ENCODE measurements at regions not wholly inside any gene's neighbourhood (a gene's known extent, or its start where the extent isn't known, plus 50 kb on each side); places are given as distances from the start of the nearest gene placed in this dataset.

DNA sequence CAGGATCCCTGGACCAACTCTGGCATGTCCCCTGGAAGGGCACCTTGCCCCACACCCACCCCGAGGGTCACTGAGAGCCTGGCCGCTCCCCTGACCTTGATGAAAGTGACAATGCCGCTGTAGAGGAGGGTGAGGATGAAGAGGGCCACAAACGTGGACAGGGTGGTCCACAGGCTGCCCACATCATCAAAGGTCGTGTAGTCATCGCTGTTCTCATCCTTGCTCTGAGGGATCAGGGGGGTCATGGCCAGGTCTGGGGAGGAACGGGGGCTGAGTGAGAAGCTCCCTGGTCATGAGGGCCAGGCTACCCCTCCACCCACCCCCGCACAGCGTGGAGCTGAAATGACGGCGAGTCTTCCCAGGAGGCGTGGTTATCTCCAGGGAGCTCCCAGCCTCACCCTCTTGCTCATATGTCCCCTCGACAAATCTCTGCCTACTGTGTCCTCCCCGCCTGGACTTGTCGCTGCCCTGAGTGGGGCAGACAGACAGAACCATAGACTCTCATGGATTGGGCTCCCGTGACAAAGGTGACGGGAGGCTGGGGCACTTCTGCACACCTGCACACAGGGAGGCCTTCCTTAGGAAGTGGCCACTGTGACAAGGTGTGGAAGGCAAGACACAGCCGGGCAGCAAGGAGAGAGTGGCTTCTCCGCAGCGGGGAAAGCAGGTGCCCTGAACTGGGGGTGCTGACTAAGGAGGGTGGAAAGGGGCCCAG lies 311.1 kb downstream of the TMEM121 start:
- peak; percentile 6 for DNase-seq (ENCODE audit: low spot score)
- no peaks in the 10 kb centered on the region for H3K36me3 Mint-ChIP-seq (ENCODE audit: low read depth)
- no peak overlapping the region for H3K4me3 Mint-ChIP-seq (ENCODE audit: low read depth)
- H3K27me3 Mint-ChIP-seq (ENCODE audit: low read depth), result peaks cover 9% of the 10 kb centered on the region
- intact Hi-C loops (cut with micrococcal nuclease), result no loop called here
- H3K9me3 Mint-ChIP-seq, result no peaks in the 10 kb centered on the region
- no peaks in the 10 kb centered on the region for H3K4me1 Mint-ChIP-seq (ENCODE audit: low read depth)
- H3K27ac Mint-ChIP-seq, result no peak overlapping the region

GRCh38 chr14:105838107-105838506 lies 311.7 kb downstream of the TMEM121 start:
- Mint-ChIP-seq H3K4me1 (ENCODE audit: low read depth) (no peaks in the 10 kb centered on the region), H3K27ac (no peak overlapping the region)
- intact Hi-C loops (cut with micrococcal nuclease), result no loop called here

DNA sequence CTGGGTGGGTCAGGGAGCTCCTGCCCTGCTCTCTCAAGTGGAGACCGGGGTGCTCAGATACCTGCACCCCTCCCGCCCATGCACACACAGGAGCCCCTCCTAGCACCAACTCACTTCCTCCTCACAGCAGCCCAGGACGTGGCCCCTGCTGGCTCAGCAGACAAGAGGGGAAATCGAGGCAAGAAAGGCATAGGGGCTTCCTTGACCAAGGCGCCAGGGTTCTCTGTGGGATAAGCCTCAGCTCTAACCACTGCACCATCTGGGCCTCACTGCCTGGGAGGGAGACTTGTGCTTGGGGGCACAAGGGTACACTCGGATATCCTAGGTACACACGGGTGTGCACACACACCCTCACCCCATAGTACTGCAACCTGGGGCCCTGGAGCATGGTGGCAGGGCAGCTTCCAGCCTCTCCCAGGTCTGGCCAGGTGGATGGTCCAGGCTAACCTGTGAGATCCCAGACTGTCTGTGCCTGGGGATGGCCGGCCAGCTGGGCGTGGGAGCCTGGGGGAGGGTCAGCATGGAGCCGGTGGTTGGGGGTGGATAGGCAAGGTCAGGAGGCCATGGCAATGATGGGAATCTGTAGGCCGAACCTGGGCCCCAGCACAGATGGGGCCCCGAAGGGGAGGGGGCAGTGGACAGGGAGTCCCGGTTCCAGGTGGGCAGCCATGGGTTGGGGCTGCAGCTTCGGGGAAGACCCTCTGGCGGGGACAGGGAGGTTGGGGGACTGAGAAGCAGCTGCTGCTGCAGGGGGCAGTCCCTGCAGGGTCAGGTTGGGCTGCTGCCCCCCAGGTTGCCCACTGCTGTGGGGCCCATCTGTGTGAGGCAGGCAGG lies 312.4 kb downstream of the TMEM121 start:
- peak; percentile 6 for DNase-seq (ENCODE audit: low spot score)
- peaks cover 7% of the 10 kb centered on the region for H3K27me3 Mint-ChIP-seq (ENCODE audit: low read depth)
- no peaks in the 10 kb centered on the region for H3K4me1 Mint-ChIP-seq (ENCODE audit: low read depth)
- no peaks in the 10 kb centered on the region for H3K9me3 Mint-ChIP-seq
- no peak overlapping the region for H3K4me3 Mint-ChIP-seq (ENCODE audit: low read depth)
- intact Hi-C loops (cut with micrococcal nuclease), result no loop called here
- no peaks in the 10 kb centered on the region for H3K36me3 Mint-ChIP-seq (ENCODE audit: low read depth)
- H3K27ac Mint-ChIP-seq, result no peak overlapping the region

More at GRCh38 chr14:105838107-105838506, 311.7 kb downstream of the TMEM121 start:
- Mint-ChIP-seq H3K27me3 (ENCODE audit: low read depth) (peaks cover 9% of the 10 kb centered on the region), H3K9me3 (no peaks in the 10 kb centered on the region), H3K4me3 (ENCODE audit: low read depth) (no peak overlapping the region), H3K36me3 (ENCODE audit: low read depth) (no peaks in the 10 kb centered on the region)
- no peak for DNase-seq (ENCODE audit: low spot score)

GRCh38 chr14:105839425-105840265 lies 313.3 kb downstream of the TMEM121 start:
- intact Hi-C loops (cut with micrococcal nuclease), result no loop called here
- Mint-ChIP-seq H3K9me3 (no peaks in the 10 kb centered on the region), H3K36me3 (ENCODE audit: low read depth) (no peaks in the 10 kb centered on the region), H3K27me3 (ENCODE audit: low read depth) (peaks cover 2% of the 10 kb centered on the region), H3K4me3 (ENCODE audit: low read depth) (no peak overlapping the region), H3K27ac (no peak overlapping the region), H3K4me1 (ENCODE audit: low read depth) (no peaks in the 10 kb centered on the region)
- peak; percentile 7 for DNase-seq (ENCODE audit: low spot score)

GRCh38 chr14:105840266-105841021 lies 314.1 kb downstream of the TMEM121 start:
- intact Hi-C loops (cut with micrococcal nuclease), result no loop called here
- H3K4me3 Mint-ChIP-seq (ENCODE audit: low read depth), result no peak overlapping the region
- no peaks in the 10 kb centered on the region for H3K9me3 Mint-ChIP-seq
- H3K27ac Mint-ChIP-seq, result no peak overlapping the region
- H3K4me1 Mint-ChIP-seq (ENCODE audit: low read depth), result no peaks in the 10 kb centered on the region
- DNase-seq (ENCODE audit: low spot score), result peak; percentile 6
- H3K36me3 Mint-ChIP-seq (ENCODE audit: low read depth), result no peaks in the 10 kb centered on the region
- peaks cover 2% of the 10 kb centered on the region for H3K27me3 Mint-ChIP-seq (ENCODE audit: low read depth)

DNA sequence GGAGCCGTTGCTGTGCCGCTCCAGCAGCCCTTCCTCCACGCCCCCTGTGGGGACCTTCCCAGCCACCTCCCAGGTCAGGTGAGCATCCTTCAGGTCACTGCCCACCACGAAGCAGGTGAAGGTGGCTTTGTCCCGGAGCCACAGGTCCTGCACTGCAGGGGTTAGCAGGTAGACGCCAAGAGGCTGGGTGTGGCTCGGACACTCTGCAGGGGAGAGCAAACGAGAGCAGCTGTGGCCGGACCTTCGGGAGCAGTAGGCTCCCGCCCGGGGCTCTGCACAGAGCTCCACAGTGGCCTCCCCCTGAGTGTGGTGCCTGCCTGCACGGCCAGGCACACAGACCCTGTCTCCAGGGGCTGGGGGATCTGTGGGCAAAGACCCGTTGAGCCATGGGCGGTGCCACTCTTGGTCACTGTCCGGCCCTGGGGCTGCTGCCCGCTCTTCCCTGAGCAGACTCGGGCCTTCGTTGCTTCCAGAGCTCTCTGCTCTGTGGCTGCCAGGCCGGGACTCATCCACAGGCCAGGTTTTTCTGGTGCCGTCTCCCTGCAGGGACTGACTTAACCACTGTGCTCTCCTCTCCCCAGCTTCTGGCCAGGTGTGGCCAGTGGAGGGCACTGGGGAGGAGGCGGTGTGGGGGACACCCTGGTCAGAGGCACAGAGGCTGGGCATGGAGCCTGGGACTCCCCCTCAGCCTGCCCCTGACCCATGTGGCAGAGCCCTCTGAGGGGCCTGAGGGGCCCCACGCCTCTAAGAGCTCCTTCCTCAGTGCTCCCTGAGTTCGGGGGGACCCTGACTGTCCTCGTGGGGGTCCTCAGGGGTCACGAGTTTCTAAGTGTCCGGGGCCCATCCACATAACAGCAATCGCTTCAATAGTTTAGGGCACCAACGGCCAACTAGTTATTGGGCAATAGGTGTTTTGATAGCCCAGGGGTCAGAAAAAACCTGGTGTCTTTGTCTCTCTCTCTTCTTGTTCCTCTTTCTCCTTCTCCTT lies 314.9 kb downstream of the TMEM121 start:
- H3K9me3 Mint-ChIP-seq, result no peaks in the 10 kb centered on the region
- peaks cover under 1% of the 10 kb centered on the region for H3K27me3 Mint-ChIP-seq (ENCODE audit: low read depth)
- no peak overlapping the region for H3K4me3 Mint-ChIP-seq (ENCODE audit: low read depth)
- DNase-seq (ENCODE audit: low spot score), result peak; percentile 6
- intact Hi-C loops (cut with micrococcal nuclease), result no loop called here
- H3K36me3 Mint-ChIP-seq (ENCODE audit: low read depth), result no peaks in the 10 kb centered on the region
- no peak overlapping the region for H3K27ac Mint-ChIP-seq
- H3K4me1 Mint-ChIP-seq (ENCODE audit: low read depth), result no peaks in the 10 kb centered on the region

DNA sequence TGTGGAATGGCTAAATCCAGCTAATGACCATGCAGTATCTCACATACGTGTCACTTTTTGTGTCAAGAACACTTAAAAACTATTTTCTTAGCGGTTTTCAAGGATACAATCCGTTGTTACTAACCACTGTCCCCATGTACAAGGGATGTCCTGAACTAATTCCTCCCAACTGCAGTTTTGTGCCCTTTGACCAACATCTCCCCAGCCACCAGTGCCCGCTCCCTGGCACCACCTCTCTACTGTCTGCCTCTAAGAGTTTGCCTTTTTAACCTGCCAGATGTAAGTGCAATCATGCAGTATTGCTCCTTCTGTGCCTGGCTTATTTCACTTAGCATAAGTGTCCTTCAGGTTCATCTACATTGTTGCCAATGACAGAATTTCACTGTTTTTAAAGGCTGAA lies 315.7 kb downstream of the TMEM121 start:
- no peaks in the 10 kb centered on the region for H3K36me3 Mint-ChIP-seq (ENCODE audit: low read depth)
- H3K9me3 Mint-ChIP-seq, result no peaks in the 10 kb centered on the region
- H3K27ac Mint-ChIP-seq, result no peak overlapping the region
- intact Hi-C loops (cut with micrococcal nuclease), result no loop called here
- DNase-seq (ENCODE audit: low spot score), result peak; percentile 4
- no peaks in the 10 kb centered on the region for H3K27me3 Mint-ChIP-seq (ENCODE audit: low read depth)
- H3K4me3 Mint-ChIP-seq (ENCODE audit: low read depth), result no peak overlapping the region
- H3K4me1 Mint-ChIP-seq (ENCODE audit: low read depth), result no peaks in the 10 kb centered on the region

DNA sequence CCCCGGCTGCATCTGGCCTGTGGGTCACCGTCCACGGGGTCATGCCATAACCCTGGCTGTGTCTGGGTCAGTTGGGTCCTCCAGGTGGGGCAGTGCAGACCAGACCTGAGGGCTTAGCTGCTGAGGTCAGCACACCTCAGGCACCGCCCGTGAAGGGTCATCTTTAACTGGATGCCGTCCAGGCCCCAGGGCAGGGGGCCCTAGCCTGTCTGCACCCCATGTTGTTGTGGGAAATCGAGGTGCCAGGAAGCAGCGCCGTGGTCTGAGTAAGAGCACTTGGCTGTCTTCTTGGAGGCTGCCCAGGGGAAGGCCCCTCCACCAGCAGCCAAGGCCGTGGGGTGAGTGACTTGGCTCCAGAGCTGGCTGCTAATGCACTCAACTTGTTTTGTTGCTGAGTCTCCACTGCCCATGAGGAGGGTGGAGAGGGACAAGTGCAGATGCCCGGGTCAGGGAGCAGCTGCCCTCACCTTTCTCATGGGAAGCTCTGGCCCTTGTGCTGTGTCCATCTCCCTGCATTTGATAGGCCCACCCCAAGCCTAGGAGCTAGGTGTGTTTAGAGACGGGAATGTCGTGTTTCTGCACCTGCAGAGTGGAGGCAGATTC lies 317.2 kb downstream of the TMEM121 start:
- Mint-ChIP-seq H3K4me3 (ENCODE audit: low read depth) (no peak overlapping the region), H3K4me1 (ENCODE audit: low read depth) (no peaks in the 10 kb centered on the region), H3K27ac (no peak overlapping the region), H3K27me3 (ENCODE audit: low read depth) (peaks cover 3% of the 10 kb centered on the region), H3K9me3 (no peaks in the 10 kb centered on the region), H3K36me3 (ENCODE audit: low read depth) (no peaks in the 10 kb centered on the region)
- peak; percentile 8 for DNase-seq (ENCODE audit: low spot score)
- intact Hi-C loops (cut with micrococcal nuclease), result no loop called here

DNA sequence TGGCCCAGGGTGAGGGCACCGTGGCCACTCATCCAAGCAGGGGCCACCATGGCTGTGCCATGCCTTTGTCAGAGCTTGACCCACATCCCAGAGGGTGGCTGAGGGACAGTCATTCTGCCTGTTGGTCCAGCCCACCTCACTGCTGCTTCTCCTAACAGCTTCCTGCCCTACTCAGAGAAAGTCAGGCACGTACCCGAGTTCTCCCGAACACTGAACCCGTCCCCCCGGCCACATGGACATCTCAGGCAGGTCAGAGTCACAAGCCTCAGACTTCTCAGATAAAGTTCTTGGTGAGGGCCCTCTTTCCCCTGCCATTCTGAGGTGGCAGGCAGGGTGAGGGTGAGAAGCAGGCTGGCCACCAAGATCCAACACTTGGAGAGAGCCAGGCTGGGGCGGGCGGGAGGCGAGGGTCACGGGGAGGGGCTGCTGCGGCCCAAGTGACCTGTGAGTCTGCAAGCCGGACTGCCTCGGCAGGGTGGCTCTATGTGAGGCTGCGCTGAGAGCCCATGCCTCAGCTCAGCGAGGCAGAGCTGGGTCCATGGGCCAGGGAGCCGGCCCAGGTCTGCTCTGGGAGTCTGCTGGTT lies 317.8 kb downstream of the TMEM121 start:
- Mint-ChIP-seq H3K36me3 (ENCODE audit: low read depth) (no peaks in the 10 kb centered on the region), H3K9me3 (no peaks in the 10 kb centered on the region), H3K27ac (no peak overlapping the region), H3K4me3 (ENCODE audit: low read depth) (no peak overlapping the region), H3K27me3 (ENCODE audit: low read depth) (peaks cover 3% of the 10 kb centered on the region), H3K4me1 (ENCODE audit: low read depth) (no peaks in the 10 kb centered on the region)
- intact Hi-C loops (cut with micrococcal nuclease), result no loop called here
- no peak for DNase-seq (ENCODE audit: low spot score)

GRCh38 chr14:105844810-105845724 lies 318.7 kb downstream of the TMEM121 start:
- no peak overlapping the region for H3K4me3 Mint-ChIP-seq (ENCODE audit: low read depth)
- peaks cover 3% of the 10 kb centered on the region for H3K27me3 Mint-ChIP-seq (ENCODE audit: low read depth)
- H3K9me3 Mint-ChIP-seq, result no peaks in the 10 kb centered on the region
- DNase-seq (ENCODE audit: low spot score), result no peak
- intact Hi-C loops (cut with micrococcal nuclease), result no loop called here
- no peak overlapping the region for H3K27ac Mint-ChIP-seq
- no peaks in the 10 kb centered on the region for H3K36me3 Mint-ChIP-seq (ENCODE audit: low read depth)
- H3K4me1 Mint-ChIP-seq (ENCODE audit: low read depth), result no peaks in the 10 kb centered on the region

Data from activated T-helper 2 cell treated with anti-CD3 and anti-CD28 coated beads, Interferon-gamma antibody, Interleukin-2, Interleukin-4, amounts not matched to agents 10 μg/mL and 5 μg/mL and 100 μg/mL, durations not matched to agents 14 hours and 24 hours and 36 hours (primary cell).